Muscle of leg (tissue), 3 donors: ENCODE measurements at regions not wholly inside any gene's neighbourhood (a gene's known extent, or its start where the extent isn't known, plus 50 kb on each side); places are given as distances from the start of the nearest gene placed in this dataset.

ENCODE experiments used
- DNase-seq: peaks from one replicate; pipeline ENCODE4 v3.0.0; 2013
- H3K27ac ChIP-seq: one replicate; pipeline ENCODE4 v1.5.1; 2013; ENCODE audit warnings: mild to moderate bottlenecking, low read length, control low read depth
- H3K27me3 ChIP-seq: one replicate; pipeline ENCODE4 v1.6.1; 2013; ENCODE audit warnings: low read length; ENCODE audit not compliant: control insufficient read depth, insufficient read depth
- H3K36me3 ChIP-seq: one replicate; pipeline ENCODE4 v1.6.1; 2013; ENCODE audit warnings: low read length; ENCODE audit not compliant: control insufficient read depth, insufficient read depth
- H3K4me1 ChIP-seq: one replicate; pipeline ENCODE4 v1.6.1; 2013; ENCODE audit warnings: low read length; ENCODE audit not compliant: control insufficient read depth, insufficient read depth
- H3K4me3 ChIP-seq: one replicate; pipeline ENCODE4 v1.5.1; 2013; ENCODE audit warnings: low read length, control low read depth
- H3K9me3 ChIP-seq: replicated peaks from 2 replicates; pipeline ENCODE4 v1.6.1; 2013; ENCODE audit warnings: low read depth, low read length; ENCODE audit not compliant: control insufficient read depth
- WGBS: methylation state at CpG from one replicate; pipeline ENCODE4 v1.1.5; 2013; ENCODE audit warnings: missing lambda C conversion rate; ENCODE audit not compliant: insufficient coverage; 5-methylcytosine and 5-hydroxymethylcytosine counted together

GRCh38 chr20:21033817-21034216 lies 72.3 kb downstream of the LINC00237 start:
- no peaks in the 10 kb centered on the region for H3K36me3 ChIP-seq
- no peaks in the 10 kb centered on the region for H3K4me1 ChIP-seq
- no peaks in the 10 kb centered on the region for H3K9me3 ChIP-seq
- H3K27me3 ChIP-seq, result no peaks in the 10 kb centered on the region
- WGBS, result 86% methylated on average over 6 of the region's 9 CpGs
- H3K4me3 ChIP-seq, result no peak overlapping the region
- no peak for DNase-seq
- no peak overlapping the region for H3K27ac ChIP-seq

DNA sequence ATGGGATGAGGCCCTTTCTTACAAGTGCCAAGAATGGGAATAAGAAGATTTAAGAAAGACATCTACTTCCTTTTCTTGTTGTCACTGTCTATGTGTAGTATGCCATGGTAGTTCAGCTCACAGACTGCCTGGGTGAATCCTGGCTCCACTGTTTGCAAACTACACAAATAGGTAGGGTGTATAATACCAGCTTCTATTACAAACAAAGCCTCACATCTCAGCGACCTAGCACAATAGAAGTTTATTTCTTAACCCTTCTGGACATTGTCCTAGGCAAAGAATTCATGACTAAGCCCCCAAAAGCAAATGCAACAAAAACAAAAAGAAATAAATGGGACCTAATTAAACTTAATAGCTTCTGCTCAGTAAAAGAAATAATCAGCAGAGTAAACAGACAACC lies 74.5 kb downstream of the LINC00237 start:
- no peaks in the 10 kb centered on the region for H3K4me1 ChIP-seq
- no peak overlapping the region for H3K27ac ChIP-seq
- no peak overlapping the region for H3K4me3 ChIP-seq
- H3K36me3 ChIP-seq, result no peaks in the 10 kb centered on the region
- no CpG with 5 or more reads among the region's 1 CpG for WGBS
- H3K27me3 ChIP-seq, result no peaks in the 10 kb centered on the region
- no peaks in the 10 kb centered on the region for H3K9me3 ChIP-seq
- DNase-seq, result no peak

DNA sequence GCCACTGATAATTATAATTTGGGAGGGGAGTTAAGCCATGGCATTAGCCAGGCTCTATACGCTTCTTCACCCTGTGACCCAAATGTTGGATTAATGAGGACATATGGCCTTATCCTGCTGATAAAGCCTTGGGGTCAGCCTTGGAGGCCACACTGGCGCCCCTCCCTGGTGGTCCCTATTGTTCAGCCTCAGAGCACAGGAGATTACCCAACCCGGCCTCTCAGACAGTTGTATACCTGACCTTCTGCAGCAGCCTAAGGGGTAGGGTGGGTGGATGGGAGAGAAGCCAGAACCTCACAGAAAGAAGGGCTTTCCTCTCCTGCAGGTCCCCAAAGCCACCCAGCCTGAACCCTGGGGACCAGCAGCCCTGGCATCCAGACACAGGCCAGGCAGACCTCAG lies 76.8 kb downstream of the LINC00237 start:
- Histone ChIP-seq H3K4me1 (no peaks in the 10 kb centered on the region), H3K4me3 (no peak overlapping the region), H3K9me3 (no peaks in the 10 kb centered on the region), H3K27me3 (no peaks in the 10 kb centered on the region), H3K36me3 (no peaks in the 10 kb centered on the region), H3K27ac (no peak overlapping the region)
- WGBS, result 100% methylated on average over 1 of the region's 3 CpGs
- DNase-seq, result no peak

DNA sequence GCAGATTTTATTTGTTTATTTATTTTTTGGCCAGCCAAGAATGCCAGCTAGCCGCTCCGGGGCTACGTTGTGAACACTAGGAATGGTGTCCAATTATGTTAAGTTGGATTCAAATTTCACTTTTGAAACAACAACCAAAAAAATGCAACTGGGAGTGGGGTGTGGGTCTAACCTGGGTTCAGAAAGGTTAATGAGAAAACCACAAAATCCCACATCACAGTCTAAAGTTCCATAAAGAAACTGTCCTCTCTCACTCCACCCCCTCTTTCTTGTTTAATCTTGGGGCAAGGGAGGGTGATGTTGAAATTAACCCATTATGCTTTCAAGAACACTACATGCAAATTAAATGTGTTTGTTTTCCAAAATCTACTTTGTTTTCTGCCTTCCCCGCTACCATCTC lies 77.2 kb downstream of the LINC00237 start:
- no CpG with 5 or more reads among the region's 4 CpGs for WGBS
- no peaks in the 10 kb centered on the region for H3K9me3 ChIP-seq

GRCh38 chr20:21028436-21028835 lies 77.7 kb downstream of the LINC00237 start:
- WGBS, result no CpG with 5 or more reads among the region's 3 CpGs

More for the DNA sequence above, 77.2 kb downstream of the LINC00237 start:
- Histone ChIP-seq H3K27ac (no peak overlapping the region), H3K27me3 (no peaks in the 10 kb centered on the region), H3K4me1 (no peaks in the 10 kb centered on the region), H3K4me3 (no peak overlapping the region), H3K36me3 (no peaks in the 10 kb centered on the region)
- DNase-seq, result no peak

GRCh38 chr20:21027569-21027968 lies 78.6 kb downstream of the LINC00237 start:
- H3K9me3 ChIP-seq, result no peaks in the 10 kb centered on the region
- no peak overlapping the region for H3K27ac ChIP-seq
- 79% methylated on average over 7 of the region's 7 CpGs for WGBS
- H3K36me3 ChIP-seq, result no peaks in the 10 kb centered on the region
- no peak overlapping the region for H3K4me3 ChIP-seq
- no peaks in the 10 kb centered on the region for H3K4me1 ChIP-seq
- no peak for DNase-seq
- peaks cover 3% of the 10 kb centered on the region for H3K27me3 ChIP-seq

More at GRCh38 chr20:21028436-21028835, 77.7 kb downstream of the LINC00237 start:
- Histone ChIP-seq H3K4me1 (no peaks in the 10 kb centered on the region), H3K27me3 (no peaks in the 10 kb centered on the region), H3K36me3 (no peaks in the 10 kb centered on the region), H3K4me3 (no peak overlapping the region), H3K9me3 (no peaks in the 10 kb centered on the region), H3K27ac (no peak overlapping the region)
- no peak for DNase-seq

DNA sequence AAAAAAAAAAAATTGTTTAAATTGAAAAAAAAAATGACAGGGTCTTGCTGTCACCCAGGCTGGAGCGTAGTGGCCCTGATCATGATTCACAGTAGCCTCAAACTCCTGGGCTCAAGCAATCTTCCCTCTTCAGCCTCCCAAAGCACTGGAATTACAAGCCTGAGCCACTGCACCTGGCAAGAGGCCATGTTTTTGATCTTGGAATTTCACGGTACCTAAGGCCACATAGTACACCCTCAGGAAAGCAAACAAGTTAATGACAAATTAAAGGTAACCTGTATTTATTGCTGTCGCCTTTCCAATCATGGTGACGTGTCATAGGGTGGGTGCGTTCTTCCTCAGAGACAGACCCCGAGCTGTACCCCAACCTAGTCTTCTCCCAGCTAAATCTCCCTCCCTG lies 79.2 kb downstream of the LINC00237 start:
- Histone ChIP-seq H3K4me3 (no peak overlapping the region), H3K27me3 (peaks cover 5% of the 10 kb centered on the region), H3K9me3 (no peaks in the 10 kb centered on the region), H3K4me1 (no peaks in the 10 kb centered on the region), H3K36me3 (no peaks in the 10 kb centered on the region), H3K27ac (no peak overlapping the region)
- 90% methylated on average over 5 of the region's 6 CpGs for WGBS
- no peak for DNase-seq

DNA sequence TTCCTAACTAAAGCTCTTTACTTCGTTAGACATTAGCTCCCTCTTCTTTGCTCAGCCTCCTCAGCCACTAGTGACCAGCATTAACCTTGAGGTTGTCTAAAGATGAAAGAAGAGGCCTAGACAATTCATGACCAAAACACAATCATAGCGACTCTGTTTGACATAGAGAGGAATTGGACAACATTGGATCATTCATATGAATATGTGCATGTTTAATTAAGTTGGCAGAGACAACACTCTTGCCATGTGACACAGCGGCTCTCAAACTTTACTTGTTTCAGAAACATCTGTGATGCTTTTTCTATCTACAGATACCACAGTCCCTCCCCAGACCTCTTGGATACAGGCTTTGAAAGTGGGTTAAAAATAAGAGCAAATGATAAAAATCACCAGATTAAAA lies 81.7 kb downstream of the LINC00237 start:
- no peak overlapping the region for H3K27ac ChIP-seq
- DNase-seq, result no peak

GRCh38 chr20:21022925-21023324 lies 83.2 kb downstream of the LINC00237 start:
- peaks cover 3% of the 10 kb centered on the region for H3K4me1 ChIP-seq
- no peaks in the 10 kb centered on the region for H3K9me3 ChIP-seq
- no peak for DNase-seq
- 88% methylated on average over 4 of the region's 5 CpGs for WGBS
- H3K27me3 ChIP-seq, result peaks cover 27% of the 10 kb centered on the region
- no peaks in the 10 kb centered on the region for H3K36me3 ChIP-seq
- H3K27ac ChIP-seq, result no peak overlapping the region
- H3K4me3 ChIP-seq, result no peak overlapping the region

More for the DNA sequence above, 81.7 kb downstream of the LINC00237 start:
- Histone ChIP-seq H3K27me3 (peaks cover 24% of the 10 kb centered on the region), H3K36me3 (no peaks in the 10 kb centered on the region), H3K4me3 (no peak overlapping the region), H3K4me1 (peaks cover 3% of the 10 kb centered on the region), H3K9me3 (no peaks in the 10 kb centered on the region)
- no CpG with 5 or more reads among the region's 3 CpGs for WGBS

DNA sequence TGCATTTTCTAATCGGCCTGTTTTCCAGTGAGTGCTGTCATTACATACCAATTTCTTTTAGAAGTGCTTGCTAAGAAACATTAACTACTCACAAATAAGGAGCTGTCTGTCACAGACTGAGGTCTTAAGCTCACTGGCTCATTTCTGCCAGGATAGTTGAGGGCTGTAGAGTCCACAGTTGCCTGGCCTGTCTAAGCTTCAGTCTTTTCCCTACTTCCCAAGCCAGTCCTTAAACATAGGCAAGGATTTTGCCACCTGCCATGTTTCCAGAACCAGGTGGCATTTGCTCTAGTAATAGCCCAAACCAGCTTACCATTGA lies 84.7 kb downstream of the LINC00237 start:
- Histone ChIP-seq H3K27ac (no peak overlapping the region), H3K9me3 (no peaks in the 10 kb centered on the region), H3K36me3 (no peaks in the 10 kb centered on the region), H3K4me1 (peaks cover 3% of the 10 kb centered on the region), H3K27me3 (peaks cover 34% of the 10 kb centered on the region), H3K4me3 (no peak overlapping the region)
- WGBS, result no CpG with 5 or more reads among the region's 1 CpG
- DNase-seq, result no peak

- H3K27ac ChIP-seq, result no peak overlapping the region
- H3K36me3 ChIP-seq, result no peaks in the 10 kb centered on the region
- no peak overlapping the region for H3K4me3 ChIP-seq
- H3K4me1 ChIP-seq, result peaks cover 3% of the 10 kb centered on the region
- no peaks in the 10 kb centered on the region for H3K9me3 ChIP-seq
- DNase-seq, result peak; percentile 40
- peaks cover 35% of the 10 kb centered on the region for H3K27me3 ChIP-seq
- WGBS, result no CpG with 5 or more reads among the region's 11 CpGs
These were observed 85.3 kb downstream of the LINC00237 start for GRCh38 chr20:21020659-21021471.
